G401 (cell line): ENCODE measurements at regions not wholly inside any gene's neighbourhood (a gene's known extent, or its start where the extent isn't known, plus 50 kb on each side); places are given as distances from the start of the nearest gene placed in this dataset.
"Not testable (repeated sequence)": the region's sequence is repeated elsewhere in the genome, so short reads cannot be mapped to it uniquely, and the experiment has no call there.

Experiments
- DNase-seq: peaks from one replicate; pipeline ENCODE4 v3.0.0-alpha.2; 2015; ENCODE audit warnings: low spot score
- in situ Hi-C: cut with HindIII; loops from 2 replicates; pipeline ENCODE4 v1.10.0; 2016; ENCODE audit warnings: low sequenced_read_pairs, mixed read lengths

- in situ Hi-C loops, result no loop called here
- peak; percentile 82 for DNase-seq
Observed at GRCh38 chr2:16226943-16227664, 286.8 kb downstream of the MYCN start.

GRCh38 chr2:16226381-16226780 lies 286.0 kb downstream of the MYCN start:
- DNase-seq, result no peak
- in situ Hi-C loops, result no loop called here

- DNase-seq, result no peak
- in situ Hi-C loops, result no loop called here
Observed at GRCh38 chr2:16225545-16225944, 285.2 kb downstream of the MYCN start.

GRCh38 chr2:16225071-16225470 lies 284.7 kb downstream of the MYCN start:
- no peak for DNase-seq
- in situ Hi-C loops, result no loop called here

GRCh38 chr2:16224298-16225045 lies 284.1 kb downstream of the MYCN start:
- in situ Hi-C loops, result no loop called here
- DNase-seq, result no peak

- no peak for DNase-seq
- in situ Hi-C loops, result no loop called here
Observed at GRCh38 chr2:16223841-16224177, 283.5 kb downstream of the MYCN start.

- in situ Hi-C loops, result no loop called here
- no peak for DNase-seq
Observed at GRCh38 chr2:16223161-16223840, 283.0 kb downstream of the MYCN start.

- no peak for DNase-seq
- in situ Hi-C loops, result no loop called here
Observed at GRCh38 chr2:16222326-16222725, 282.0 kb downstream of the MYCN start.

- in situ Hi-C loops, result no loop called here
- no peak for DNase-seq
Observed at GRCh38 chr2:16221461-16222010, 281.2 kb downstream of the MYCN start.

GRCh38 chr2:16219292-16219975 lies 279.1 kb downstream of the MYCN start:
- in situ Hi-C loops, result no loop called here
- DNase-seq, result no peak

- in situ Hi-C loops, result no loop called here
- DNase-seq, result peak; percentile 4
Observed at GRCh38 chr2:16218625-16219024, 278.3 kb downstream of the MYCN start.

- in situ Hi-C loops, result no loop called here
- DNase-seq, result no peak
Observed at GRCh38 chr2:16218161-16218560, 277.8 kb downstream of the MYCN start.

GRCh38 chr2:16217741-16218140 lies 277.4 kb downstream of the MYCN start:
- in situ Hi-C loops, DNase-seq: not testable (repeated sequence)

- in situ Hi-C loops, result no loop called here
- DNase-seq, result no peak
Observed at GRCh38 chr2:16217291-16217690, 276.9 kb downstream of the MYCN start.

- in situ Hi-C loops, result no loop called here
- DNase-seq, result no peak
Observed at GRCh38 chr2:16216558-16216945, 276.2 kb downstream of the MYCN start.

GRCh38 chr2:16215902-16216557 lies 275.7 kb downstream of the MYCN start:
- no peak for DNase-seq
- in situ Hi-C loops, result no loop called here

- no peak for DNase-seq
- in situ Hi-C loops, result no loop called here
Observed at GRCh38 chr2:16214861-16215260, 274.5 kb downstream of the MYCN start.

GRCh38 chr2:16214391-16214790 lies 274.0 kb downstream of the MYCN start:
- no peak for DNase-seq
- in situ Hi-C loops, result no loop called here

GRCh38 chr2:16212321-16212720 lies 272.0 kb downstream of the MYCN start:
- no peak for DNase-seq
- in situ Hi-C loops, result no loop called here
